GM12878 (cell line): ENCODE measurements at regions not wholly inside any gene's neighbourhood (a gene's known extent, or its start where the extent isn't known, plus 50 kb on each side); places are given as distances from the start of the nearest gene placed in this dataset.

Source experiments
- CEBPB ChIP-seq, 2 experiments: fragments of 150-350 bp in 1 of 2; IDR thresholded peaks; 2 replicates each; pipeline ENCODE4 v1.6.1; 2012 to 2014; ENCODE audit warnings: low read depth in 2 of 2, low read length in 2 of 2, borderline replicate concordance in 1 of 2, inconsistent platforms in 1 of 2
- CTCF ChIP-seq, 3 experiments: IDR thresholded peaks in 2 of 3; conservative IDR thresholded peaks in 1 of 3; 2 replicates each; pipeline ENCODE4 v1.5.1; 2011; ENCODE audit warnings: low read depth in 3 of 3, low read length in 3 of 3, mild to moderate bottlenecking in 3 of 3, control low read depth in 2 of 3, moderate library complexity in 2 of 3, inconsistent platforms in 1 of 3, mixed read lengths in 1 of 3; ENCODE audit not compliant: control insufficient read depth in 2 of 3, insufficient read depth in 1 of 3; ENCODE audit errors: extremely low read depth in 1 of 3
- CUX1 ChIP-seq: IDR thresholded peaks from 2 replicates; pipeline ENCODE4 v1.6.1; 2012; ENCODE audit warnings: improper control_type of control experiment, low read depth, low read length; ENCODE audit not compliant: insufficient replicate concordance
- HDGF ChIP-seq: fragments of 450-650 bp; IDR thresholded peaks from 2 replicates; pipeline ENCODE4 v1.6.1; 2016; ENCODE audit warnings: antibody characterized with exemption
- NFYB ChIP-seq: IDR thresholded peaks from 2 replicates; pipeline ENCODE4 v1.6.1; 2011; ENCODE audit warnings: low read depth, mild to moderate bottlenecking, low read length, improper control_type of control experiment, moderate library complexity; ENCODE audit not compliant: insufficient read depth
- POLR2A ChIP-seq: IDR thresholded peaks from 2 replicates; pipeline ENCODE4 v1.6.1; 2011; ENCODE audit warnings: low read depth, mild to moderate bottlenecking, low read length
- RAD21 ChIP-seq: IDR thresholded peaks from 2 replicates; pipeline ENCODE4 v1.6.1; 2011; ENCODE audit warnings: mild to moderate bottlenecking, low read depth, low read length, moderate library complexity; ENCODE audit not compliant: insufficient read depth
- SPI1 ChIP-seq: IDR thresholded peaks from 2 replicates; pipeline ENCODE4 v1.6.1; 2011; ENCODE audit warnings: low read depth, mild to moderate bottlenecking, low read length, moderate library complexity, borderline replicate concordance; ENCODE audit not compliant: insufficient read depth
- STAT1 ChIP-seq: fragments of 450-650 bp; conservative IDR thresholded peaks from 2 replicates; pipeline ENCODE4 v1.6.1; 2014; ENCODE audit warnings: antibody characterized with exemption, mild to moderate bottlenecking

- no peak for TF ChIP-seq RAD21
- no peak for TF ChIP-seq NFYB
- no peak for TF ChIP-seq CEBPB (IDR thresholded peaks at IDR 0.05; ENCODE audit: borderline replicate concordance in 1 of 2, low read depth in 2 of 2, low read length in 2 of 2)
- TF ChIP-seq POLR2A: no peak
- TF ChIP-seq CTCF (IDR thresholded peaks at IDR 0.05 in 2 of 3, conservative IDR thresholded peaks at IDR 0.05 in 1 of 3; ENCODE audit: control insufficient read depth in 2 of 3, extremely low read depth in 1 of 3, insufficient read depth in 1 of 3, low read depth in 3 of 3, low read length in 3 of 3): no peak
- no peak for TF ChIP-seq STAT1
- no peak for TF ChIP-seq SPI1
- TF ChIP-seq HDGF: no peak
- TF ChIP-seq CUX1: no peak
Observed at GRCh38 chr1:213362598-213362997, 311.6 kb downstream of the RPS6KC1 start.
